Activated CD8-positive, alpha-beta memory T cell treated with anti-CD3 and anti-CD28 coated beads for 36 hours (primary cell): ENCODE measurements at regions not wholly inside any gene's neighbourhood (a gene's known extent, or its start where the extent isn't known, plus 50 kb on each side); places are given as distances from the start of the nearest gene placed in this dataset.

Experiments used
- CTCF ChIA-PET: fragments of 350-600 bp; sonication (Branson Sonifier 250); formaldehyde crosslinking; loops from one replicate; lab custom pipeline; 2021; ENCODE audit warnings: antibody characterized with exemption; lab: Charles Lee
- POLR2A ChIA-PET: fragments of 350-600 bp; sonication (Branson Sonifier 250); formaldehyde crosslinking; loops from one replicate; lab custom pipeline; 2021; ENCODE audit warnings: antibody characterized with exemption; lab: Charles Lee

GRCh38 chr11:130580891-130581492 is 132.5 kb downstream of the ADAMTS15 start:
- CTCF ChIA-PET: no interaction called here

GRCh38 chr11:130581646-130582045 is 133.2 kb downstream of the ADAMTS15 start:
- ChIA-PET POLR2A (no interaction called here), CTCF (no interaction called here)

More at GRCh38 chr11:130580891-130581492, 132.5 kb downstream of the ADAMTS15 start:
- POLR2A ChIA-PET: no interaction called here

- CTCF ChIA-PET: no interaction called here
Observed at GRCh38 chr11:130582176-130582575, 133.7 kb downstream of the ADAMTS15 start.

GRCh38 chr11:130582981-130583380 is 134.5 kb downstream of the ADAMTS15 start:
- CTCF ChIA-PET: no interaction called here
- POLR2A ChIA-PET: no interaction called here

More at GRCh38 chr11:130582176-130582575, 133.7 kb downstream of the ADAMTS15 start:
- POLR2A ChIA-PET: no interaction called here

GRCh38 chr11:130583801-130584211 is 135.4 kb downstream of the ADAMTS15 start:
- CTCF ChIA-PET: no interaction called here
- POLR2A ChIA-PET: no interaction called here

- ChIA-PET CTCF (no interaction called here), POLR2A (no interaction called here)
Observed at GRCh38 chr11:130585545-130585944, 137.1 kb downstream of the ADAMTS15 start.

- ChIA-PET CTCF (no interaction called here), POLR2A (no interaction called here)
Observed at GRCh38 chr11:130587658-130588057, 139.2 kb downstream of the ADAMTS15 start.

GRCh38 chr11:130588471-130588870 is 140.0 kb downstream of the ADAMTS15 start:
- ChIA-PET POLR2A (no interaction called here), CTCF (no interaction called here)

- CTCF ChIA-PET: no interaction called here
- POLR2A ChIA-PET: no interaction called here
Observed at GRCh38 chr11:130592056-130592455, 143.6 kb downstream of the ADAMTS15 start.

GRCh38 chr11:130593064-130593463 is 144.6 kb downstream of the ADAMTS15 start:
- ChIA-PET CTCF (no interaction called here), POLR2A (no interaction called here)

GRCh38 chr11:130598433-130598832 is 150.0 kb downstream of the ADAMTS15 start:
- CTCF ChIA-PET: no interaction called here
- POLR2A ChIA-PET: no interaction called here

- ChIA-PET CTCF (no interaction called here), POLR2A (no interaction called here)
Observed at GRCh38 chr11:130599073-130599654, 150.7 kb downstream of the ADAMTS15 start.

- CTCF ChIA-PET: no interaction called here
Observed at GRCh38 chr11:130600139-130600538, 151.7 kb downstream of the ADAMTS15 start.

GRCh38 chr11:130600616-130601015 is 152.2 kb downstream of the ADAMTS15 start:
- CTCF ChIA-PET: no interaction called here
- POLR2A ChIA-PET: no interaction called here

More at GRCh38 chr11:130600139-130600538, 151.7 kb downstream of the ADAMTS15 start:
- POLR2A ChIA-PET: no interaction called here

GRCh38 chr11:130601141-130601540 is 152.7 kb downstream of the ADAMTS15 start:
- ChIA-PET POLR2A (no interaction called here), CTCF (no interaction called here)

GRCh38 chr11:130601764-130602460 is 153.5 kb downstream of the ADAMTS15 start:
- CTCF ChIA-PET: no interaction called here
- POLR2A ChIA-PET: no interaction called here

- CTCF ChIA-PET: no interaction called here
Observed at GRCh38 chr11:130602641-130603334, 154.3 kb downstream of the ADAMTS15 start.

GRCh38 chr11:130603335-130603906 is 155.0 kb downstream of the ADAMTS15 start:
- CTCF ChIA-PET: no interaction called here
- POLR2A ChIA-PET: no interaction called here

More at GRCh38 chr11:130602641-130603334, 154.3 kb downstream of the ADAMTS15 start:
- POLR2A ChIA-PET: no interaction called here

- POLR2A ChIA-PET: no interaction called here
- CTCF ChIA-PET: no interaction called here
Observed at GRCh38 chr11:130604606-130605005, 156.2 kb downstream of the ADAMTS15 start.

- CTCF ChIA-PET: no interaction called here
- POLR2A ChIA-PET: no interaction called here
Observed at GRCh38 chr11:130606178-130606577, 157.7 kb downstream of the ADAMTS15 start.
